ENCODE measurements at regions not wholly inside any gene's neighbourhood (a gene's known extent, or its start where the extent isn't known, plus 50 kb on each side); places are given as distances from the start of the nearest gene placed in this dataset.
A peak's percentile ranks its signal among the peaks of the same experiment; 100 is the strongest.
"Not testable (repeated sequence)": the region's sequence is repeated elsewhere in the genome, so short reads cannot be mapped to it uniquely, and the experiment has no call there.

DNA sequence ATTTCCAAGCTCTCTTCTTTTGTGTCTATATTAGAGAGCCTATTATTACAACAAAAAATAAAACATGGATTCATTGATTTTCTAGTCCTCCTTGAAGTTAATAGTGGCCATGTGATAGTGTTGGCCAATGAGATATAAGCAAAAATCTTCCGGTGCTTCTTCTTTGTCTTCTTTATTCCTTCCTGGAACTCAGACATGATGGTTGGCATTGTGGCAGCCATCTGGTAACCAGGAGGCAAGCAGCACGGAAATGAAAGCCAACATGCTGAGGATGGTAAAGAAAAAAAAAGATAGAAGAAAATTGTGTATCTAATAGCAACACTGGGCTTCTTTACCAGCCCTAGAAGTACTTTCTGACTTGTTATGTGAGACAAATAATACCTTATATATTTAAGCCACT lies 50.8 kb upstream of the SEL1L start:
- DNase-seq: no peak

DNA sequence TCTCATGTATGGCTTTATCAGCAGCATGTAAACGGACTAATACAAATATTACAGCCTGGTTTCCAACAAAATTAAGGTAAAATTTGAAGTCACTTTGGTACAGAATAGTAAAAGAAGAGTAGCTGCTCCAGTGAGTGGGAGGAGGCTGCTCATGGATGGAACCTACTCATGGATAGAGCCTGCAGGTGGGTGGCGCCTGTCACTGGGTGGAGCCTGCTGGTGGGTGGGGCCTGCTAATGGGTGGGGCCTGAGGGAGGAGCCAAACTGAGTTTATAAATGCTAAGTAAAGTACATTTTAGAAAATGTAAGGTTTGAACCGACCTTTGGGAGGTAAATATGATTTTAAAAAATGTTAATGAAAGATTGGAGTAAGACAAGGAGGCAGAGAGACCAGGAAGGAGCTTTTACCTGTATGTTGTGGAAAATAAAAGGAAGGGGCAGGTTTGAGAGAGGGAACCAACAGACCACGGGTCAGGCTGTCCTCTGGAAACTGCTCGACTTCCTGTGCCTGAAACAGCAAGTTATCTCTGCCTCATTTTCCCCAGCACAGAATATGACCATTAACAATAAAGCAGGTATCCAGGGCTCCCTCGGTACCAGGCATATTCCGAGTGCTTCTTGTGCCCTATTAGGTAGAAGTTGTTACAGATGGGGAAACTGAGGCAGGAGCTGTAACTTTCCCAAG lies 55.9 kb upstream of the SEL1L start:
- no peak for DNase-seq

DNA sequence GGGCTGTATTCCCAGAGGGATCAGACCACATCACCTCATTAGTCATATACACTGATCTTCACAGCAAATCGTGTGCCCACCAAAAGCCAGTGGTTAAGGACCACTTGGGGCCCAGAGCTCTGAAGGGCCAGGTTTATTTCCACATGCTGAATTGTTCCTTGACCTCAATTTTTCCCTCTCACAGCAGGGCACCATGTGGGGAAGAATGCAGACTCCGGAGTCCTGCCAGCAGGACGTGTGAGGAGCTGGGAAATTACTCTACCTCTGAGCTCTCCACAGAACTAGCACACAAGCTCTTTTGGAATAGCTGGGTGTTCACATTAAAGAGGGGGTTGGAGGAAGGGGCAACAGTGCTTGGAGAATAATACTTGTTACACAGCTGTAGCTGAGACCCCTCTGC lies 57.6 kb upstream of the SEL1L start:
- DNase-seq: no peak

DNA sequence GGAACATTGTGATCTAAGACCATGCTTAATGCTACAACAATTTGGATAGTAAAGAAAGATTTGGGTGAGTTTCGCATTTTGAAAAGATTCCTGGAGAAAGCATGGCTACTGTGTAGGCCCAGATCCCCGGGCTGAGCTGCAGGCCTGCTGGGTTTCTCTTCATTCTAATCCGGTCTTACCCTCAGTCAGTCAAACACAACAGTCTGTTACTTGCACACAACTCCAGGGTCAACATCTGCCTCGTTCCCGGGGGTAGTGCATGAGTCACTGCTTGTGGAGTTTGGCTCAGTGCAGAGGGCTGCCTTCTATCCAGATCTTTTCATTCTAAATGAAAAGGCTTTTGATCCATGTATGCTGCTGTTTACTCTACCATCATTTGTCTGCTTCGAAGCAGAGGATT lies 60.4 kb upstream of the SEL1L start:
- no peak for DNase-seq

DNA sequence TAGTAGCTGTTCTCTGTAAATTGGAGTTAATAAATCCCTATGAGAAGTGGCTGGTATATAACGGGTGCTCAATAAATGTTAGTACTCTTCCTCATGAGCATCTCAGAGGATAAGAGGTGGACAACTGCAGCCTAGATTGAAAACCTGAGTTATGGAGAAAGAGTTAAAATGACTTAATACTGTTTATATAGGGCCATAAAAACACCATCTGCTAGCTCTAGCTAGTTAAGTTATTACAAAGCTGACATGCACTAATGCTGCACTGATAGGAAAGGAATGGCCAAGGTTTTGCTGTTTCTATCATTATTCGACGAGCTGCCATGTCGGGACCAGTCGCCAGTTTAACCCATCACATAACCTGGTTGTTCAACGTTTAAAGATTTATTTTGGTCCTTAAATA lies 72.0 kb upstream of the SEL1L start:
- no peak for DNase-seq

DNA sequence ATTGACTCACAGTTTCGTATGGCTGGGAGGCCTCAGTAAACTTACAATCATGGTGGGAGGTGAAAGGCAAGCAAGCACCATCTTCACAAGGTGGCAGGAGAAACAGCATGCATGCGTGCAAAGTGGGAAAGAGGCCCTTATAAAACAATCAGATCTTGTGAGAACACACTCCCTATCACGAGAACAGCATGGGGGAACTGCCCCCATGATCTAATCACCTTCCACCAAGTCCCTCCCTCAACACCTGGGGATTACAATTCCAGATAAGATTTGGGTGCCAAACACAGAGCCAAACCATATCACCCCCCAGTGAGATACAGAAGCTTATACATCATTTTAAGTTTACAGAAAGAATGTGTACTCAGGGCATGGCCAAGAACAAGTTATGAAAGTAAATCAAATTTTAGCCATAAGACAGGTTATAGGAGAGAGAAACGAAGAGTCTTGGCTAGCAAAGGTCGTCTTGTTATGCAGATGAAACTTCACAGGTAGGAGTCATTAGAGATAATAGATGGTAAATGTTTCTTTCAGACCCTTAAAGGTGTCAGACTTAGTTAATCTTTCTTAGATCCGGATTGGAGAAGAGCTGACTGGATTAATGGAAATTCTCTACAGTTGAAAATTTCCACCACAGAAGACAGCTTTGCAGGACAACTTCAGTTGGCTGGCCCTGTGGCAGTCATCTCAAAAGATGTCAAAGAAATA lies 79.8 kb upstream of the SEL1L start:
- DNase-seq: no peak

DNA sequence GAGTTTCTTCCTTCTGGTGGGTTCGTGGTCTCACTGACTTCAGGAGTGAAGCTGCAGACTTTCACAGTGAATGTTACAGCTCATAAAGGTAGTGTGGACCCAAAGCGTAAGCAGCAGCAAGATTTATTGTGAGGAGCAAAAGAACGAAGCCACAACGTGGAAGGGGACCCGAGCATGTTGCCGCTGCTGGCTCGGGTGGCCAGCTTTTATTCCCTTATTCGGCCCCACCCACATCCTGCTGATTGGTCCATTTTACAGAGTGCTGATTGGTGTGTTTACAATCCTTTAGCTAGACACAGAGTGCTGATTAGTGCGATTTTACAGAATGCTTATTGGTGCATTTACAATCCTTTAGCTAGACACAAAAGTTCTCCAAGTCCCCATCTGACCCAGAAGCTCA lies 80.6 kb upstream of the SEL1L start:
- DNase-seq: not testable (repeated sequence)

DNA sequence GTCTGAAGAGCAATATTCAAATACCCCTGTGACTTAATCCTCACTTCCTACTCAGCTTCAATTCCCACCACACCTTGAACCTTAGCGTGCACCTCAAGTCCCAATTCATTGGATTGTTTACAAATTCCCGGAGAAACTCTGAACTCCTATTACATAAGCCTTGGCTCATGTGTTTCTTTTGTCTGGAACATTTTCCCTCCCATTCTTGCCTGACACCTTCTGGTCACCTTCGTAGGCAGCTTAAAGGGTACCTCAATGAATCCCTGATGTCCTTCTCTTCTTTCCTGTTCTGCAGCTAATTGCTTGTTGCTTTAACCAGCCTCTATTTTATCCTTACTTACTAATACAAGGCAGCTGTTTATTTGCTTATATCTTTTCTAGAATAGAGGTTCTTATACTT lies 85.0 kb upstream of the SEL1L start:
- no peak for DNase-seq

DNA sequence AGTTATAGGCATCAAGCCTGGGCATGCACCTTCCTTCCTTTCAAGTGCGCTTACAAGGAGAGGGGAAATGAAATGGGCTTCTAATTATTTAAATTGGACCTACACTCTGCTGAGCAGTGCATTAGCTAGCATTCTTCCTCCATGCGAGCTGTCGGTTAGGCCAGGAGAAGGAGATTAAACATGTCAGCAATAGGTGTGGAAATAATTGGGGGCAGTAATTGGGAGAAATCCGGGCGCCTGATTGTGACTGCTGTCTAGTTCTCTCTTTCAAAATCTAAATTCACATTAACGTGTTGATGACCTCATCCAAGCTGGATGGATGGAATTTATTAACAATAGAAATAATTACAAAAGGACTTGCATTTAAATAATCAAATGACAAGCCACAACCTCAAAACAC lies 86.2 kb upstream of the SEL1L start:
- DNase-seq: no peak

DNA sequence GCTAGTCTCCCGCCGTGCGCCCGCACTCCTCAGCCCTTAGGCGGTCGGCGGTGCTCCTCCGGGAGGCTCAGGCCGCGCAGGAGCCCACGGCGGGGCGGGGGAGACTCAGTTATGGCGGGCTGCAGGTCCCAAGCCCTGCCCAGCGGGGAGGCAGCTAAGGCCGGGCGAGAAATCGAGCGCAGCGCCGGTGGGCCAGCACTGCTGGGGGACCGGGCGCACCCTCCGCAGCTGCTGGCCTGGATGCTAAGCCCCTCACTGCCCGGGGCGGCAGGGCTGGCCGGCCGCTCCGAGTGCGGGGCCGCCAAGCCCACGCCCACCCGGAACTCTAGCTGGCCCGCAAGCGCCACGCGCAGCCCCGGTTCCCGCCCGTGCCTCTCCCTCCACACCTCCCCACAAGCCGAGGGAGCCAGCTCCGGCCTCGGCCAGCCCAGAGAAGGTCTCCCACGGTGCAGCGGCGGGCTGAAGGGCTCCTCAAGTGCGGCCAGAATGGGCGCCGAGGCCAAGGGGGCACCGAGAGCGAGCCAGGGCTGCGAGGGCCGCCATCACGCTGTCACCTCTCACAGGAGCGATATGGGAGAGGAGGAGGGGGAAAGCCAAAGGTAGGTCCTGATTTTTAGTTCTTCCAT lies 90.2 kb upstream of the SEL1L start:
- not testable (repeated sequence) for DNase-seq

DNA sequence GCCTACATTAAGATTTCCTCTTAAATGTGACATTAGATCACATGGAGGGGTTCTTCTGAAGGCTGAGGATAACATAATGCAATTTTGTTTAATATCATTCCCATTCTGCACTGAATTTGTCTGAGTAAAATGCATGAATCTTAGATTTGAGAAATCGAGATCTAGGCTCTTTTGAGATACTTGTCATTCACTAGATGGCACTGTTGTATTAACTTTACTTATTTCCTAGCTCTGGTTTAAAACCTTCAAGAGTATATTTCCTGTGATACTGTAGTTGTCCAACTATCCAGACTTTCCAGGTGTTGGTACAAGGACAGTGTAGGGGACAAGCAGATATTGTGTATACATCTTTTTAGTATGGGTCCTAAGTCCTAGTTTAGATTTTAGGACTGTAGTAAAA lies 91.7 kb upstream of the SEL1L start:
- peak; percentile 48 for DNase-seq

DNA sequence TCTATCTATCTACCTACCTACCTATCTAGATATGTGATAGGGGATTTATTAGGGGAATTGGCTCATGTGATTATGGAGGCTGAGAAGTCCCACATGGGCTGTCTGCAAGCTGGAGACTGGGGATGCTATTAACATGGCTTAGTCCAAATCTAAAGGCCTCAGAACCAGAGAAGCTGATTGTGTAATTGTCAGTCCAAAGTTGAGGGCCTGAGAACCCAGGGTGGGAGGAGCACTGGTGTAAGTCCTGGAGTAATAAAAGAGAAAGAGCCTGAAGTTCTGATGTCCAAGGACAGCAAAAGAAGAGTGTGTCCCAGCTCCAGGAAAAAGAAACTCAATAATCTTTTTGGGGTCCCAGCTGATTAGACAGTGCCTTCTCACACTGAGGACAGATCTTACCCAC lies 98.5 kb upstream of the SEL1L start:
- no peak for DNase-seq

DNA sequence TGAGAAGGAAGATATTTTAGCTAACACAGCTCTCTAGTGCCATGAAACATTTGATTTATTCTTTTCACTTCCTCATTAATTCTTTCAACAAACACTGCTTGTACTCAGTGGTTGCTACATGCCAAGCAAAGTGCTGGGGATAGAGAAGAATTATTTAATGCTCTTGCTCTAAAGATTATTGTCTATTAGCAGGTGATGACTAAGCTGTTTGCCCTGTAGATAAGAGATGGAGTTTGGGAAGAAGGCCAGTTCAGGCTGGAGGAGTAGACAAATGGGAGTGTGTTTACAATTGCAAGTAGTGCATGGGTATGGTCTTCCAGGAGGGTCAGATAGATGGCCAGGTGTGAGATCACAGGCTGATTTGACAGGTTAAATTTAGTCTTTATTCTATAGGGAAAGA lies 99.8 kb upstream of the SEL1L start:
- DNase-seq: no peak

DNA sequence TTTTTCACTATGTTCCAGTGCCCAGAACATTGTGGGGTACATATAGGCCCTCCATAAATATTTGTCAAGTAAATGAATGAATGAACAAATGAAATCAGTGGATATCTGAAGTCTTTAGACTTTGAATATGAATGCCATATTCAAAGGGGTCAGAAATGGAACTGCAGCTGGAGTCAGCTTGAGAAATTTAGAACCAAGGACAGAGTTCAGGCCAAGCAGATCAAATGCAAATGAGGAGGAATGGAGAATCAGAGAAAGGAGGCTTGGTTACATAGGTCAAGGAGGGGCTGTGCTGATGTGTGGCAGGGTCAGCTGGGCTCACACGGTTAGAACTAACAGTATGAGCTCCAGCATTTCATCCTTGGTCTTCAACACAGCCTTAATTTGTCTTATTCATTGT lies 104.0 kb upstream of the SEL1L start:
- no peak for DNase-seq

DNA sequence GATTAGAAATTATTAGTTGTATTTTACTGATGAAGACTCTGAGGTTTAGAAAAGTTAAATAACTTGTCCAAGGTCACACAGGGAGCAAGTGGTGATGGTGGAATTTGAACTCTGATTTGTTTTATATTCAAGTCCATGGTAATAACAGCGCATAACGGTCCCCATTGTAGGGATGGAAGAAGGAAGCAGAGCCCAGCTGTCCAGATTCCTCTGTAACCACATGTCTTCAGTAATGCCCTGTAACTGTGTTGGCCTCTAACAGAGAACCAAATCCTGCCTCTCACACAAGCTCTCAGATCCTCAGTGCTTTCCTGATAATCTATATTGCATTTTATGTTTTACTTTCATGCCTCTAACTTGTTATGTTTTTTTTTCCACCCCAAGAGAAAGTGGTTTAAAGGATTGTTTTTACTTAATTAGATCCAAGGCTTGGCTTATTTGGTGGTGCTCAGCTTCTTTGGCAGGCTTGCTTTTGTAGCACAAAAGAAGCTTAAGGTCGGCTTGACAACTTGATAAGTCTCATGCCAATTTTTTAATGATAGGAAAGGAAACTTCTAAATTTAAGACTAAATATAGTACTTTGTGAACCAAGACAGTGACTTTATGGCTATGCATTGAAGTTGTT lies 105.1 kb upstream of the SEL1L start:
- DNase-seq: no peak

DNA sequence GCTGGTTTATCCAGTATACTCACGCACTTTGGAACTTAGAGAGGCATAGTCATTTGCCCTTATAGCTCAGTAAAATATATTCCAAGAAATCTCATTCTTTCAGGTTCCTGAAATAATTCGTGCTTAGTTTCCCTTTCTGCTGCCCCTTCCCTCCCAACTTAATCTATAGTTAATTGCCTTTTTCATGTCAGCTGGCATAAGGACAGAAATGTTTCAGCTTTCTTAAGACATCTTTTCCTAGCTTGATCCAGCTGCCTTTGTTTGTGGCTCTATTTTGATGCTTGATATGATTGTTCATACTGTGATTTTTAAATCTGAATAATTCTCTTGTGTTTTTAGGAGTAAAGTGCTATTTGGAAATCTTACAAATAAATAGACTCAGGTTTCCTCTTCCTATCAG lies 120.0 kb upstream of the SEL1L start:
- no peak for DNase-seq

DNA sequence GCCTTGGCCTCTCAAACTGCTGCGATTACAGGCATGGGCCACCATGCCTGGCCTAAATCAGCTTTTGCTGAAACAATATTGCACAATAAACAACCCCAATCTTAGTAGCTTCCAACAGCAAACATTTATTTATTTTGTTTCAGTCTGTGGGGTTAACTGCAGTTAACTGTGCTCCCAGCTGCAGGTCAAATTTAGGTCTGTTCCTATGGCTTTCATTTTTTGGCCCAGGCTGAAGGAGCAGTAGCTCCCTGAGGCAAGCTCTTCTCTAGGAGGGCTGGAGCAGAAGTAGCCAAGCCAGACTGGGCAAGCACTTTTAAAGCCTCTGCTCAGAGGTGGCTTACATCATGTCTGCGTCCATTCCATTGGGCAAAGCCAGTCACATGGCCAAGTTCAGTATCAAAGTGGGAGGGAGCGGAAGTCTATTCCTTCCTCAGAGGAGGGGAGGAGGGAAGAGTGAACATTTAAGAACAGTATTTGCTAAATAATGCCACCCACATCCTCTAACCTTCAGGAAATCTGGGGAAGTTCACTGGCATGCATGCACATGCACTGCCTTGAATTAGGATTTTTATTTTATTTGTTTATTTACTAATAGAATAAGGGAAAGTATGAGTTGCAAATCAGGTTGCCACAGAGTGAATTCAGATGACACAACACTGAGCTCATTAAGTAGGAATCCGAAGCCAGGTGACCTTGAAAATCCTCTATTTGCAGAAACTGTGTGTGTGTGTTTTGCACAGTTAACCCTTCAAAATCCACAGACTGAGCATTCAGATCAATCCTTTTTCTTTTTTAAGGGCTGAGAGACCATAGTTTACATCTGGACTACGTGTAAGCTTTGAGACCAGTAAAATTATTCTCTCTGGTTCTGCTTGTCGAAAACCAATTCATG lies 122.0 kb upstream of the SEL1L start:
- no peak for DNase-seq

DNA sequence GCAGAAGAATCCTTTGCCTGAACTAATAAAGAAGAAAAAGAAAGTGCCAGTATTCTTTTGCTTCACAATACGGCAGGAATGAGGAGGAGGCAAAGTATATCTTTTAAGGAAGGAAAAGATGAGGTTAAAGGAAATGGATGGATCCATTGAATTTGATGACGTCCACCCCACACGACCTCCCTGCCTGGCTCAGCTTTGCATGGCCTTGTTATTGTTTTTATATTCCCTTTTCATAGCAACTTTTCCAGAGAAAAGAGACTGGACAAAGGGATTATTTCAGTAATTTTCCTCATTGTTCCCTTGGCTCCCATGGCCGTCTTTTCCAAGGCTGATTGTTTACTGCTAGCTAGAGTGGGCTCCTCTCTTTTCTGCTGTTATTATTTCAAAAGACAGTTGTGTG lies 123.2 kb upstream of the SEL1L start:
- no peak for DNase-seq

DNA sequence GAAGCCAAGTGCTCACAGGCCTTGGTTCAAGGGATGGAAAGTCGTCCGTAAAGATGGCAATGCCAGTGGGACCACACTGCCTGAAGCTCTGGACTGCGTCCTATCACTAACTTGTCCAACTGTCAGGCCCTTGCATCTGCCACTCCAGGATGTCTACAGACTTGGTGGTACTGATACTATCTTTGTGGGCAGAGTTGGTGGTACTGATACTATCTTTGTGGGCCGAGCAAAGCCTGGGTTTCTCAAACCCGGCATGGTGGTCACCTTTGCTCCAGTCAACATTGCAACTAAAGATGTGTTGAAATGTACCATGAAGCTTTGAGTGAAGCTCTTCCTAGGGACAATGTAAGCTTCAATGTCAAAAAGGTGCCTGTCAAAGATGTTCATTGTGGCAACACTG lies 128.4 kb upstream of the SEL1L start:
- DNase-seq: no peak

DNA sequence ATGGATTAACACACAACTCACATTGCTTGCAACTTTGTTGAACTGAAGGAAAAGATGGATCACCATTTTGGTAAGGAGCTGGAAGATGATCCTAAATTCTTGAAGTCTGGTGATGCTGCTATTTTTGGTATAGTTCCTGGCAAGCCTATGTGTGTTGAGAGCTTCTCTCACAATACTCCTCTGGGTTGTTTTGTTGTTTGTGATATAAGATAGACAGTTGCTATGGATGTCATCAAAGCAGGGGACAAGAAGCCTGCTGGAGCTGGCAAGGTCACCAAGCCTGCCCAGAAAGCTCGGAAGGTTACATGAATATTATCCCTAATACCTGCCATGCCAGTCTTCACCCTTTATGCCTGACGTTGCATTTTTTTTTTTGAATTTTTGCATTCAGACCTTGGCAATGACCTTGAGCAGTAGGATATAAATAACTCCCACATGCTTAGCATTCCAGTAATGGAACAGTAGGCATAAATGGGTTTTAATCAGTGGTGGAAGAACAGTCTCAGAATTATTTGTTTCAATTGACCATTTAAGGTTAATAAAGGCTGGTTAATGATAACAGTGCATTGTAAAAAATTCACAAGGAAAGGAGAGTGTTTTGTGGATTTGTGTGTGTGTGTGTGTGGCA lies 129.0 kb upstream of the SEL1L start:
- DNase-seq: no peak

DNA sequence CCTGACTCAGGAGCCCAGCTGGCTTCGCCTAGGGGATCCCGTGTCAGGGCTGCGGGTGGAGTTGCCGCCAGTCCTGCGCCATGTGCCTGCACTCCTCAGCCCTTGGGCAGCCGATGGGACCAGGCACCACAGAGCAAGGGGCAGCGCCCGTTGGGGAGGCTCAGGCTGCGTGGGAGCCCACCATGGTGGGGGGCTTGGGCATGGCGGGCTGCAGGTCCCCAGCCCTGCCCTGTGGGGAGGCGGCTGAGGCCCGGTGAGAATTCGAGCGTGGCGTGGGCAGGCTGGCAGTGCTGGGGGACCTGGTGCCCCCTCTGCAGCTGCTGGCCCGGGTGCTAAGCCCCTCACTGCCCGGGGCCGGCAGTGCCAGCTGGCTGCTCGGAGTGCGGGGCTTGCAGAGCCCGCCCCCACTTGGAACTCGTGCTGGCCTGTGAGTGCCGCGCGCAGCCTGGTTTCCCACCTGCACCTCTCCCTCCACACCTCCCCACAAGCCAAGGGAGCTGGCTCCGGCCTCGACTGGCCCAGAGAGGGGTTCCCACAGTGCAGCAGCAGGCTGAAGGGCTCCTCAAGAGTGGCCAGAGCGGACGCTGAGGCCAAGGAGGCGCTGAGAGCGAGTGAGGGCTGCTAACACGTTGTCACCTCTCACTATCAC lies 135.1 kb upstream of the SEL1L start:
- DNase-seq: no peak

DNA sequence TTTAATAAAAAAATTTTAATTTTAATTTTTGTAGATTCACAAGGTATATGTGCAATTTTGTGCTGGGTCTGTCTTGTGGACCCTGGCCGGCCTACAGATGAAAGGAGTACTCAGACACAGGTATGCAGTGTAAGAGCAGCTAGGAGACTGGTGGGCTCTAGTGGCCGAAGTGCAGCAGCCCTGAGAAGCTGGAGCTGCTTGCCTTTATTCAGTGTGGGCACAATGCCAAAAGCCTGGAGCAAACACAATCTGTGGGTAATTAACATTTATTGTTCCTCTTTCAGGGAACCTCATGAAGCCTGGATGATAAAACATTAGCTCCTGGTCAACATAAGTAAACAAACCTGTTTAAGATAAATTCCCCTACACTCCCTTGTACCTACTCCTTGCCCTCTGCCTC lies 135.7 kb upstream of the SEL1L start:
- peak; percentile 26 for DNase-seq
